CD14-positive monocyte (primary cell): ENCODE measurements at regions not wholly inside any gene's neighbourhood (a gene's known extent, or its start where the extent isn't known, plus 50 kb on each side); places are given as distances from the start of the nearest gene placed in this dataset.
A peak's percentile ranks its signal among the peaks of the same experiment; 100 is the strongest.

Experiments
- DNase-seq, 3 donors: peaks; one replicate each; pipeline ENCODE4 v3.0.0-alpha.2; 2011 to 2022
- H2AFZ ChIP-seq: 2 replicates; pipeline ENCODE4 v1.6.0; 2012; ENCODE audit warnings: mild to moderate bottlenecking, low read depth, low read length, inconsistent platforms; ENCODE audit not compliant: insufficient read depth, poor library complexity, severe bottlenecking
- H3K27ac ChIP-seq, 2 donors: 1 replicate in 1 of 2; 2 replicates in 1 of 2; pipeline ENCODE4 v1.5.1; 2012 to 2013; ENCODE audit warnings: low read length in 2 of 2, control low read depth in 1 of 2, inconsistent platforms in 1 of 2, low read depth in 1 of 2, mild to moderate bottlenecking in 1 of 2
- H3K27me3 ChIP-seq, 2 donors: one replicate each; pipeline versions ENCODE4 v1.6.0 to v1.6.1; 2011 to 2013; ENCODE audit warnings: low read length in 2 of 2; ENCODE audit not compliant: control insufficient read depth in 2 of 2, insufficient read depth in 2 of 2
- H3K36me3 ChIP-seq, 2 donors: replicated peaks in 1 of 2; 1 replicate in 1 of 2; 2 replicates in 1 of 2; pipeline versions ENCODE4 v1.5.1 to v1.6.1; 2012 to 2013; ENCODE audit warnings: low read length in 2 of 2, control low read depth in 1 of 2, inconsistent platforms in 1 of 2, mild to moderate bottlenecking in 1 of 2; ENCODE audit not compliant: insufficient read depth in 2 of 2, control insufficient read depth in 1 of 2
- H3K4me1 ChIP-seq, 2 donors: 1 replicate in 1 of 2; 2 replicates in 1 of 2; pipeline versions ENCODE4 v1.5.1 to v1.6.1; 2012 to 2013; ENCODE audit warnings: low read length in 2 of 2, control low read depth in 1 of 2, inconsistent platforms in 1 of 2, mild to moderate bottlenecking in 1 of 2, moderate library complexity in 1 of 2; ENCODE audit not compliant: insufficient read depth in 2 of 2, control insufficient read depth in 1 of 2
- H3K4me2 ChIP-seq: replicated peaks from 2 replicates; pipeline ENCODE3; 2012; ENCODE audit warnings: low read length, moderate library complexity, mild to moderate bottlenecking; ENCODE audit not compliant: poor library complexity, severe bottlenecking; ENCODE audit errors: extremely low read depth
- H3K4me3 ChIP-seq, 3 experiments: fragments of 200-600 bp in 1 of 3; sonication (generic) in 1 of 3; replicated peaks in 1 of 3; 1 replicate in 2 of 3; 2 replicates in 1 of 3; pipeline ENCODE4 v1.5.1; 2011 to 2013; ENCODE audit warnings: low read length in 3 of 3, mild to moderate bottlenecking in 3 of 3, control low read depth in 2 of 3, low read depth in 2 of 3, inconsistent platforms in 1 of 3, moderate library complexity in 1 of 3
- H3K79me2 ChIP-seq: 2 replicates; pipeline ENCODE4 v1.6.0; 2012; ENCODE audit warnings: mild to moderate bottlenecking, control low read depth, inconsistent platforms, low read length, moderate library complexity; ENCODE audit not compliant: insufficient read depth
- H3K9ac ChIP-seq: 2 replicates; pipeline ENCODE4 v1.6.0; 2017; ENCODE audit warnings: low read length, mild to moderate bottlenecking; ENCODE audit not compliant: insufficient read depth, poor library complexity, severe bottlenecking
- H3K9me3 ChIP-seq, 2 donors: replicated peaks in 1 of 2; 1 replicate in 1 of 2; 2 replicates in 1 of 2; pipeline versions ENCODE4 v1.5.1 to v1.6.1; 2012 to 2013; ENCODE audit warnings: low read length in 2 of 2, control low read depth in 1 of 2; ENCODE audit not compliant: control insufficient read depth in 1 of 2, insufficient read depth in 1 of 2
- H4K20me1 ChIP-seq: 2 replicates; pipeline ENCODE4 v1.6.0; 2012; ENCODE audit warnings: mild to moderate bottlenecking, low read length, control low read depth, moderate library complexity; ENCODE audit not compliant: insufficient read depth
- H3K27ac Mint-ChIP-seq, 7 donors: one replicate each; pipeline ENCODE4 v1.8.0; 2020; ENCODE audit warnings: mild to moderate bottlenecking in 7 of 7, mixed read lengths in 7 of 7, moderate library complexity in 6 of 7, inconsistent platforms in 2 of 7
- H3K27me3 Mint-ChIP-seq, 3 donors: one replicate each; pipeline ENCODE4 v1.8.0; 2021 to 2022; ENCODE audit warnings: low read depth in 3 of 3, mild to moderate bottlenecking in 3 of 3, mixed read lengths in 3 of 3, moderate library complexity in 3 of 3, inconsistent platforms in 1 of 3
- H3K36me3 Mint-ChIP-seq, 2 donors: one replicate each; pipeline ENCODE4 v1.8.0; 2020; ENCODE audit warnings: mixed read lengths in 2 of 2, inconsistent platforms in 1 of 2, mild to moderate bottlenecking in 1 of 2
- H3K4me1 Mint-ChIP-seq: one replicate; pipeline ENCODE4 v1.8.0; 2020; ENCODE audit warnings: mild to moderate bottlenecking, mixed read lengths
- H3K4me3 Mint-ChIP-seq, 2 donors: one replicate each; pipeline ENCODE4 v1.8.0; 2020; ENCODE audit warnings: mild to moderate bottlenecking in 2 of 2, mixed read lengths in 2 of 2, moderate library complexity in 1 of 2
- H3K9me3 Mint-ChIP-seq, 7 donors: one replicate each; pipeline ENCODE4 v1.8.0; 2020 to 2022; ENCODE audit warnings: mixed read lengths in 7 of 7, mild to moderate bottlenecking in 6 of 7, moderate library complexity in 6 of 7, inconsistent platforms in 2 of 7
- CTCF ChIP-seq: fragments of 200-600 bp; IDR thresholded peaks from one replicate; pipeline ENCODE4 v1.8.0; 2022; ENCODE audit warnings: antibody characterized with exemption, mild to moderate bottlenecking
- WGBS: methylation state at CpG from one replicate; pipeline ENCODE4 v1.1.5; 2013; ENCODE audit warnings: missing lambda C conversion rate; ENCODE audit not compliant: insufficient coverage; 5-methylcytosine and 5-hydroxymethylcytosine counted together
- intact Hi-C, 2 donors: fragments of 100-400 bp; cut with micrococcal nuclease; formaldehyde crosslinking; loops; one replicate each; pipeline versions ENCODE4 v1.15.0 to v1.15.1; 2023

- DNase-seq: no peak
- Mint-ChIP-seq H3K9me3 (no peaks in the 10 kb centered on the region), H3K27ac (peak overlapping the region in 1 of 7 donors; percentile 15), H3K36me3 (no peaks in the 10 kb centered on the region), H3K4me1 (no peaks in the 10 kb centered on the region), H3K27me3 (peaks cover 1 to 5% (median 5%) of the 10 kb centered on the region in 3 donors), H3K4me3 (no peak overlapping the region)
- Histone ChIP-seq H3K9me3 (no peaks in the 10 kb centered on the region), H3K27ac (no peak overlapping the region), H3K27me3 (no peaks in the 10 kb centered on the region), H3K4me2 (no peak overlapping the region), H3K9ac (no peak overlapping the region), H2AFZ (no peak overlapping the region), H3K4me1 (no peaks in the 10 kb centered on the region), H3K36me3 (no peaks in the 10 kb centered on the region), H3K79me2 (no peaks in the 10 kb centered on the region), H4K20me1 (no peaks in the 10 kb centered on the region), H3K4me3 (no peak overlapping the region)
- intact Hi-C loops: no loop called here
- 80% methylated on average over 2 of the region's 2 CpGs for WGBS
- TF ChIP-seq CTCF: no peak
Observed at GRCh38 chr10:111203615-111204014, 126.8 kb downstream of the ADRA2A start.

GRCh38 chr10:111204838-111205237 is 128.0 kb downstream of the ADRA2A start:
- no peak for TF ChIP-seq CTCF
- Mint-ChIP-seq H3K27ac (no peak overlapping the region), H3K9me3 (no peaks in the 10 kb centered on the region), H3K4me3 (no peak overlapping the region), H3K4me1 (no peaks in the 10 kb centered on the region), H3K27me3 (peaks cover 2 to 5% (median 5%) of the 10 kb centered on the region in 3 donors), H3K36me3 (no peaks in the 10 kb centered on the region)
- H2AFZ ChIP-seq: no peak overlapping the region
- H3K79me2 ChIP-seq: no peaks in the 10 kb centered on the region
- H3K36me3 ChIP-seq: no peaks in the 10 kb centered on the region
- no peak overlapping the region for H3K4me3 ChIP-seq
- intact Hi-C loops: no loop called here
- WGBS: no CpG with 5 or more reads among the region's 5 CpGs
- H4K20me1 ChIP-seq: no peaks in the 10 kb centered on the region
- H3K27ac ChIP-seq: no peak overlapping the region
- no peak for DNase-seq
- H3K9ac ChIP-seq: no peak overlapping the region
- no peaks in the 10 kb centered on the region for H3K9me3 ChIP-seq
- no peaks in the 10 kb centered on the region for H3K4me1 ChIP-seq
- H3K4me2 ChIP-seq: no peak overlapping the region
- no peaks in the 10 kb centered on the region for H3K27me3 ChIP-seq
